H1 (cell line): ENCODE measurements at regions not wholly inside any gene's neighbourhood (a gene's known extent, or its start where the extent isn't known, plus 50 kb on each side); places are given as distances from the start of the nearest gene placed in this dataset.

Experiments used
- PHF8 ChIP-seq: fragments of 200-600 bp; sonication (generic); conservative IDR thresholded peaks from 2 replicates; pipeline ENCODE4 v1.7.1; 2012; ENCODE audit warnings: low read depth, mild to moderate bottlenecking, inconsistent platforms, low read length, moderate library complexity
- POLR2A ChIP-seq, 2 experiments: IDR thresholded peaks; 1 replicate in 1 of 2; 2 replicates in 1 of 2; pipeline ENCODE4 v1.6.1; 2011; ENCODE audit warnings: low read depth in 2 of 2, low read length in 2 of 2, mild to moderate bottlenecking in 2 of 2; ENCODE audit errors: control extremely low read depth in 1 of 2
- POLR2AphosphoS5 ChIP-seq: IDR thresholded peaks from 2 replicates; pipeline ENCODE4 v1.6.1; 2011; ENCODE audit warnings: low read depth, low read length
- RBBP5 ChIP-seq: IDR thresholded peaks from 2 replicates; pipeline ENCODE4 v1.7.1; 2012; ENCODE audit warnings: low read depth, mild to moderate bottlenecking, inconsistent platforms, low read length, moderate library complexity, borderline replicate concordance
- RNF2 ChIP-seq: fragments of 200-900, 300-1000 bp; sonication (generic); IDR thresholded peaks from 2 replicates; pipeline ENCODE4 v1.7.1; 2016; ENCODE audit warnings: borderline replicate concordance, low read depth, mild to moderate bottlenecking, antibody characterized with exemption, low read length; ENCODE audit not compliant: poor library complexity, severe bottlenecking; ENCODE audit errors: missing control alignments
- SP1 ChIP-seq: IDR thresholded peaks from 2 replicates; pipeline ENCODE4 v1.6.1; 2011; ENCODE audit warnings: low read depth, low read length
- TAF1 ChIP-seq: IDR thresholded peaks from 2 replicates; pipeline ENCODE4 v1.6.1; 2011; ENCODE audit warnings: mild to moderate bottlenecking, low read depth, low read length
- YY1 ChIP-seq: IDR thresholded peaks from 2 replicates; pipeline ENCODE4 v1.6.1; 2011; ENCODE audit warnings: low read depth, mild to moderate bottlenecking, low read length
- ZNF274 ChIP-seq: IDR thresholded peaks from 2 replicates; pipeline ENCODE4 v1.7.0; 2012; ENCODE audit warnings: low read length, borderline replicate concordance; ENCODE audit errors: extremely low read depth
- TF ChIP-seq, protein P1 (sequence below), 3 experiments: IDR thresholded peaks; 1 replicate in 2 of 3; 2 replicates in 1 of 3; pipeline versions ENCODE4 v1.5.1 to v1.6.1; 2011; ENCODE audit warnings: low read length in 3 of 3, mild to moderate bottlenecking in 3 of 3, inconsistent platforms in 2 of 3, low read depth in 1 of 3, moderate library complexity in 1 of 3; ENCODE audit not compliant: insufficient read depth in 1 of 3; ENCODE audit errors: control extremely low read depth in 1 of 3

DNA sequence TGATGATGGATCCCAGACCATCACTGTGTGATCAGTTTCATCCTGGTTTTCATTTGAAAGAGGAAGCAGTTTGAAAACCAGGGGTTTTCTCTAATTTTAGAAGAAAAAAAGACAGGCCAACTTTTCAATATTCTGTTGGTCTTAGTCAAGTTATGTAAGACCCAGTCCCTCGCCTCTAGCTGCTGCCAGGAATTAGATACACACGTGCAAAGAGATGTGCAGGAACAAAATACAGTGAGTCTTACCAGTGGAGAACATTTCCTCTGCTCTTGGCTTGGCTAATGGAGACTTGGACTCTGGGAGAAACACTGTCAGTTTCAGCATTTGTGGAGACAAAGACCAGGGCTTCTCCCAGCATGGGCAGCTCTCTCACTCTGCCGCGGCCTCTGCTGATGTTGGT lies 214.9 kb upstream of the C2CD4B start:
- TF ChIP-seq ZNF274 = no peak
- TF ChIP-seq, protein P1, sequence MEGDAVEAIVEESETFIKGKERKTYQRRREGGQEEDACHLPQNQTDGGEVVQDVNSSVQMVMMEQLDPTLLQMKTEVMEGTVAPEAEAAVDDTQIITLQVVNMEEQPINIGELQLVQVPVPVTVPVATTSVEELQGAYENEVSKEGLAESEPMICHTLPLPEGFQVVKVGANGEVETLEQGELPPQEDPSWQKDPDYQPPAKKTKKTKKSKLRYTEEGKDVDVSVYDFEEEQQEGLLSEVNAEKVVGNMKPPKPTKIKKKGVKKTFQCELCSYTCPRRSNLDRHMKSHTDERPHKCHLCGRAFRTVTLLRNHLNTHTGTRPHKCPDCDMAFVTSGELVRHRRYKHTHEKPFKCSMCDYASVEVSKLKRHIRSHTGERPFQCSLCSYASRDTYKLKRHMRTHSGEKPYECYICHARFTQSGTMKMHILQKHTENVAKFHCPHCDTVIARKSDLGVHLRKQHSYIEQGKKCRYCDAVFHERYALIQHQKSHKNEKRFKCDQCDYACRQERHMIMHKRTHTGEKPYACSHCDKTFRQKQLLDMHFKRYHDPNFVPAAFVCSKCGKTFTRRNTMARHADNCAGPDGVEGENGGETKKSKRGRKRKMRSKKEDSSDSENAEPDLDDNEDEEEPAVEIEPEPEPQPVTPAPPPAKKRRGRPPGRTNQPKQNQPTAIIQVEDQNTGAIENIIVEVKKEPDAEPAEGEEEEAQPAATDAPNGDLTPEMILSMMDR (IDR thresholded peaks at IDR 0.05; ENCODE audit: control extremely low read depth in 1 of 3, insufficient read depth in 1 of 3, low read depth in 1 of 3, low read length in 3 of 3) = no peak
- TF ChIP-seq RBBP5 = no peak
- TF ChIP-seq TAF1 = no peak
- TF ChIP-seq POLR2A (IDR thresholded peaks at IDR 0.05; ENCODE audit: control extremely low read depth in 1 of 2, low read depth in 2 of 2, low read length in 2 of 2) = no peak
- TF ChIP-seq SP1 = no peak
- no peak for TF ChIP-seq POLR2AphosphoS5
- no peak for TF ChIP-seq YY1
- TF ChIP-seq RNF2 = no peak
- TF ChIP-seq PHF8 = no peak
